Iris pigment epithelial cell (primary cell): ENCODE measurements at regions not wholly inside any gene's neighbourhood (a gene's known extent, or its start where the extent isn't known, plus 50 kb on each side); places are given as distances from the start of the nearest gene placed in this dataset.
A peak's percentile ranks its signal among the peaks of the same experiment; 100 is the strongest.
"Not testable (repeated sequence)": the region's sequence is repeated elsewhere in the genome, so short reads cannot be mapped to it uniquely, and the experiment has no call there.

Experiments
- DNase-seq: peaks from one replicate; pipeline ENCODE4 v3.0.0-alpha.2; 2011; ENCODE audit warnings: low read depth

GRCh38 chr4:60879135-60879701 lies 320.9 kb upstream of the ADGRL3 start:
- no peak for DNase-seq

- no peak for DNase-seq
Observed at GRCh38 chr4:60884587-60884986, 315.5 kb upstream of the ADGRL3 start.

- DNase-seq: no peak
Observed at GRCh38 chr4:60885011-60885410, 315.1 kb upstream of the ADGRL3 start.

- no peak for DNase-seq
Observed at GRCh38 chr4:60890743-60891142, 309.4 kb upstream of the ADGRL3 start.

GRCh38 chr4:60891947-60892346 lies 308.2 kb upstream of the ADGRL3 start:
- DNase-seq: no peak

- peak; percentile 0 for DNase-seq
Observed at GRCh38 chr4:60897415-60897814, 302.7 kb upstream of the ADGRL3 start.

- DNase-seq: no peak
Observed at GRCh38 chr4:60905162-60905561, 295.0 kb upstream of the ADGRL3 start.

- DNase-seq: no peak
Observed at GRCh38 chr4:60911127-60911526, 289.0 kb upstream of the ADGRL3 start.

DNA sequence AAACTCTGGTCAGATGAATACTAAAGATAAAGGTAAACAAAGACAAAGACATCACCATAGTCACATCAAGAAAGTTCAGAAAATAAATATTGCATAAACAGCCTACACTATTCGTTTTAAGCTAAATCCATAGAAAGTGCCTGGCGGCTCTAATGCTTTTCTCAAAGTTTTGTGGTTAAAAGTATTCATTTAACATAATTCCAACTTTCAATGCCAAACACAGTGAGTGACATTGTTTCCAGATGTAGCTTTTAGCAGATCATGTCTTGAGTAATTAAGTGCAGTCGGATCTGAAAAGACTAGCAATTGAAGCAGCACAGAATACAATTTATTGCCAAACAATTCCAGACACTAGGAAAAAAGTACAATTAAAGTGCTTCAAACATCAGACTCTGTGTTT lies 287.1 kb upstream of the ADGRL3 start:
- DNase-seq: no peak

- no peak for DNase-seq
Observed at GRCh38 chr4:60913671-60914070, 286.5 kb upstream of the ADGRL3 start.

GRCh38 chr4:60921735-60922134 lies 278.4 kb upstream of the ADGRL3 start:
- DNase-seq: not testable (repeated sequence)

DNA sequence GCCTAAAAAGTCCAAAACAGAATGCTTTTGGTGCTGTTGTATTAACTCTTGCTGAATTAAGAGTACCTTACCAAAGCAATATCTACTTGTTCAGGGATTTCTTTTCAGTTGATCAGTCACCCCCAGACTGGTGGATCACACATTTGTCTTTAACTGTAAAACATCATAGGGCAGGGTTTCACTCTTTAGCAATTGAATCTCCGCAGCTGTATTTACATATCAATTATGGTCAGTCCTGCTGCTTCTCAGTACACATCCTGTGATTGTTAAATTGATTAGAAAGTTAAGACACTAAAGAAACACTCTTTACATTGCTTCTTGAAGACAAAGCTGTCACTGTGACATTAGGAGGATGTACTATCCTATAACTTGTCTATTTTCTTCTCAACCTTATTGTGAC lies 277.1 kb upstream of the ADGRL3 start:
- no peak for DNase-seq

DNA sequence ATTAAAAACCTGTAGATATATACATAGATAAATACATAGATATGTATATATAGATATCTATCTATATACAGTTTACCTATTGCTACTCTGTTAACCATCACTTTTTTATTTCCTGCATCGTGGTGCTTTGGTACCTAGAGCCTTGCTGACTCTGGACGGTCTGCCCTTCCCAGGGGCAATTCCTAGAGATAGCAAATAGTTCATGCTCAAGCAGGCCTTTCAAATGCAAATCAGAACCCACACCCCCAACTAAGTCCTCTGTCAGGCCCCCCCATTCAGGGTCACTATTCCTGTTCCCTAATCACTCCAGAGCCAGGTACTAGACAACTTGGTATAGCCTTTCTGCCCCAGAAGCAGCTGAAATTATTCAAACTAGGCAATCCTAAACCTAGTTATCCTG lies 273.5 kb upstream of the ADGRL3 start:
- DNase-seq: no peak

GRCh38 chr4:60930866-60931265 lies 269.3 kb upstream of the ADGRL3 start:
- DNase-seq: no peak

DNA sequence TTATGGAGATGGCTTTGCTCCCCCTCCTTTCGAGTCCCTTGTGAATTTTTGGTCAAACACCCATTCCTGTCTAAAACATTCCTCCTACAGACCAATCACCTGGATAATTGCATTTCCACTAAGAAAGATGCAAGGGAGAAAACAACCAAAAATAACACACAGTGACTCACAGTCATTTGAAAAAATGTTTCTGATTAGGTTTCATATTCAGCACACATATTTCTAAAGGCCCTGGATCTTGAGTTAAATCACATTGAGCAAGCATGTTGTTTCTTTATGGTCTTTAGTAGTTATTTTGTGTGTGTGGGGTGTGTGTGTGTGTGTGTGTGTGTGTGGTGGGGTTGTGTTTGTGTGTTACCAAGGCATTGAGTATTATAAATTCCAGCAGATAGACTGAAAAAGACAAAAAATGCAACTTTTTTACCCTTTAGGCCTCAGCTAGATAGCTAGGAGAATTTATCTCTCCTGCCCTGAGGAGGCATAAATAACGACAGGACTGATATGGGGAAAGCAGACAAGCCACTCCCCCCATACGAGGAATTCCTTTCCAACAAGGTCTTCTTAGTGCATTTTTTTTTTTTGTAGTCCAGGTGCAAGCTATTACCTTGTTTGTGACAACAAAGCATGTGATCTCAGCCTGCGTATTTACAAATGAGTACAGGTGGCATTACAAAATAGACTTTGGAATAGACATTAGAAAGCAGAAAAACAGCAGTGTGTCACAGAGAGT lies 265.4 kb upstream of the ADGRL3 start:
- DNase-seq: no peak

- no peak for DNase-seq
Observed at GRCh38 chr4:60938181-60938580, 261.9 kb upstream of the ADGRL3 start.

- no peak for DNase-seq
Observed at GRCh38 chr4:60938621-60939020, 261.5 kb upstream of the ADGRL3 start.

GRCh38 chr4:60944060-60944459 lies 256.1 kb upstream of the ADGRL3 start:
- DNase-seq: no peak

DNA sequence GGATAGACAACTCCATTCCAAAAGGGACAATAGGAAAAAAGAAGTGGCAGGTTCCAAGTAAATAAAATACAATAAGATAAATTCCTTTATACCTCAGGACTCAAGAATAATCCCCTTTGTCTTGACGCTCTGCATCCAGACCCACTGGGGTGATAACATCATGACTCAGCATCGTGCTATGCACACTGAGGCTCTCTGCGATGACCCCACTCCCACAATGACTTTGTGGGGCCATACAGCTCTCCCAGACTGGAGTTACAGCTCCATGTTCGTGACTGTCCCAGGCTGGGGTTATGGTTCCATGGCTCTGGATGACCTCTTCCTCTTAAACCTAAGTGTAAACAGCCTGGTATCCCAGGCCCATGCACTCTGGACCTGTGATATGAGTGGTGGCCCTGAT lies 254.5 kb upstream of the ADGRL3 start:
- DNase-seq: peak; percentile 3

- peak; percentile 9 for DNase-seq
Observed at GRCh38 chr4:60948008-60948407, 252.1 kb upstream of the ADGRL3 start.

- no peak for DNase-seq
Observed at GRCh38 chr4:60952921-60953320, 247.2 kb upstream of the ADGRL3 start.

GRCh38 chr4:60953826-60954225 lies 246.3 kb upstream of the ADGRL3 start:
- no peak for DNase-seq

- no peak for DNase-seq
Observed at GRCh38 chr4:60962286-60962685, 237.8 kb upstream of the ADGRL3 start.

GRCh38 chr4:60981534-60981933 lies 218.6 kb upstream of the ADGRL3 start:
- no peak for DNase-seq
